OCI-LY3 (cell line): ENCODE measurements at regions not wholly inside any gene's neighbourhood (a gene's known extent, or its start where the extent isn't known, plus 50 kb on each side); places are given as distances from the start of the nearest gene placed in this dataset.

ENCODE experiments used
- EZH2phosphoT487 ChIP-seq: fragments of 200-600 bp; shearing (Covaris generic); IDR thresholded peaks from 2 replicates; pipeline ENCODE4 v1.6.1; 2018; ENCODE audit warnings: antibody characterized with exemption, mixed run types, low read depth
- TF ChIP-seq, protein P1 (sequence below): fragments of 200-600, 300-600 bp; sonication (generic); IDR thresholded peaks from 2 replicates; pipeline ENCODE4 v1.5.1; 2014; ENCODE audit warnings: antibody characterized with exemption, low read length, low read depth

DNA sequence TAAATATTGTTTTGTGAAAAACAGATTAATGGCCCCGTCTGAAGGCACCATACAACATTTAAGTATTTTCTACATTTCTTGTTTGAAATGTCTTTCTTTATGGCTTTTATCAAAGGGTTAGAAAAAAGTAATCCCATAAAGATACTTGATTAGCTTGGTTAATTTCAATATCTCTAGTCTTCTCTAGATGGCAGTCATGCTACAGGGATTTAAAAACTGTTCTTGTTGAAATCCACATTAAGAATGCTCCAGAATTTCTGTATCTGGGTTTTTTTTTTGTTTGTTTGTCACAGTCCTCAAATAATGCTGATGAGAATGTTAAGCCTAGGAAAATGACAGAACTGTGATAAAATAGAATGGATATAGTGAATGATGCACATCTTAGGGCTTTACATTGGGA lies 109.0 kb upstream of the AADAT start:
- TF ChIP-seq, protein P1, sequence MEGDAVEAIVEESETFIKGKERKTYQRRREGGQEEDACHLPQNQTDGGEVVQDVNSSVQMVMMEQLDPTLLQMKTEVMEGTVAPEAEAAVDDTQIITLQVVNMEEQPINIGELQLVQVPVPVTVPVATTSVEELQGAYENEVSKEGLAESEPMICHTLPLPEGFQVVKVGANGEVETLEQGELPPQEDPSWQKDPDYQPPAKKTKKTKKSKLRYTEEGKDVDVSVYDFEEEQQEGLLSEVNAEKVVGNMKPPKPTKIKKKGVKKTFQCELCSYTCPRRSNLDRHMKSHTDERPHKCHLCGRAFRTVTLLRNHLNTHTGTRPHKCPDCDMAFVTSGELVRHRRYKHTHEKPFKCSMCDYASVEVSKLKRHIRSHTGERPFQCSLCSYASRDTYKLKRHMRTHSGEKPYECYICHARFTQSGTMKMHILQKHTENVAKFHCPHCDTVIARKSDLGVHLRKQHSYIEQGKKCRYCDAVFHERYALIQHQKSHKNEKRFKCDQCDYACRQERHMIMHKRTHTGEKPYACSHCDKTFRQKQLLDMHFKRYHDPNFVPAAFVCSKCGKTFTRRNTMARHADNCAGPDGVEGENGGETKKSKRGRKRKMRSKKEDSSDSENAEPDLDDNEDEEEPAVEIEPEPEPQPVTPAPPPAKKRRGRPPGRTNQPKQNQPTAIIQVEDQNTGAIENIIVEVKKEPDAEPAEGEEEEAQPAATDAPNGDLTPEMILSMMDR: peak; percentile 78
- no peak for TF ChIP-seq EZH2phosphoT487
